GM18499 (cell line): ENCODE measurements at regions not wholly inside any gene's neighbourhood (a gene's known extent, or its start where the extent isn't known, plus 50 kb on each side); places are given as distances from the start of the nearest gene placed in this dataset.
"Not testable (repeated sequence)": the region's sequence is repeated elsewhere in the genome, so short reads cannot be mapped to it uniquely, and the experiment has no call there.

ENCODE experiments used
- ATAC-seq: cut with Tn5 transposase; IDR thresholded peaks from one replicate; pipeline ENCODE4 v1.9.1; 2021; ENCODE audit warnings: moderate number of reproducible peaks; ENCODE audit not compliant: insufficient read depth, unreplicated experiment

DNA sequence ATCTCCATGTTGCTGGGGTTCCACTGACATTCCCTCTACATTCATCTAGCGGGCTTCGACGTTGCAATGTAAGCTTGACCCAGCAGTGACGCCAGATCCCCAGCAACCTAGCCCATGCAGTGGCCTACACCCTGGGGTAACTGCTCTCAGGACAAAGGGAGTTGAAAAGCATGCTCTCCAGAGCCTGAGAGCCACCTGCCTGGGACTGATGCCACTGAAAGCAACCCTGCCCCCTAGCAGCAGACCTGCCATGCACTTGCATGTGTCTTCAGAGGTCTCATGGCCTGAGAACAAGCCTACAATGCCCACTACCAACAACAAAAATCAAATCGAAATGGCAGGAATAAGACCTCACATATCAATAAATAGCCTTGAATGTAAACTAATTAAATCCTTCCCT is 330.3 kb downstream of the TRIM36 start:
- no peak for ATAC-seq

DNA sequence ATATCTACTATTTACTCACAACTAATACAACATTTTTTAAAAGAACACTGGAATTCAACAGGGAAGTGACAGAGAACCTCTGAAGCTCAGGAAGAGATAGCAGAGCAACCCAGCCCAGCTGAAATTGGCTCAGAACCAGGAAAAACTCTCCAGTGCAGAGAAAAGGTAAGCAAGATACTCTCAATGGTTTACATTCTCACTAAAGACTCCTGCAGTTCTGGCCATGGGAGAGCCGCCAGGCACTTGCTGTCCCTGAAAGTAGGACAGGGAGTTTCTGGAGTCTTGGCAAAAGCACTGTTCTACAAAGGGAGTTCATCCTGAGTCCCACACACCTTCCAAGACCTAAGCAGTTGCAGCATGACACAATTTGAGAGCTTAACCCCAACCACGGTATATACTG is 330.8 kb downstream of the TRIM36 start:
- no peak for ATAC-seq

DNA sequence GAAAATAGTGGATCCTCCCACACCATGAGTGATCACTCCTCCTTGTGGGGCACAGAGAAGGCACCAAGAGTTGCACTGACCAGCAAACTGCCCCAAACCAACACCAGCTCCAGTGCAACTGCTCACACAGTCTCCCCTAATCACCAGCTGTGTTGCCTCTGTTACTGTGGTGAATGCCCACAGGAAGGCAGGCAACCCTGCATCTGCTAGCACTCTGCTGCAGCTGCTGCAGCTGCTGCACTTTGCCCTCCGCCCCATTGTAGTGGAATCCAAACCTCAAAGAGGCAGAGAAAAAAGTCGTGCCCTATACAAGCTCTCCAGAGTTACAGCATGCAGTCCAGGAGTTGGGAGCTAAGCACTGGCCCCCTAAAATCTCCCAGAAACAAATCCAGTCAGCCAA is 339.6 kb downstream of the TRIM36 start:
- ATAC-seq = no peak

DNA sequence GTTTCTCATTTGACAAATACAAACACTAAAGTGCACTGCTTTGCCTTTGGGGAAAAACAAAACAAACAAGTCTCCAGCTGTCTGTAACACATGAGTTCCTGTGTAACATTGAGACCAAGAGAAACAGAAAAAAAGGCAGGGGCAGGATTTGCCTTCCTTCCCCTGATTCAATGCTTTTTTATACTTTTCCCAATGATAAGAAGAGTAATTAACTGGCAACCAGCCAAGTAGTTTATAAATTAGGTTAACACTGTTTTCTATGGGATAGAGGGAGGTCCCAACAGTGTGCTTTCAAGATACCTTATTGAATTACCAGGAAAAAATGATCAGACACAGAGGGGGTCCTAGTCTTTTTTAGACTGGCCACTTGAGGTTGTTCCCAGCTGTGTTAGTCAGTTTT is 346.8 kb downstream of the TRIM36 start:
- ATAC-seq = no peak

- ATAC-seq = no peak
Observed at GRCh38 chr5:114822436-114822835, 347.3 kb downstream of the TRIM36 start.

DNA sequence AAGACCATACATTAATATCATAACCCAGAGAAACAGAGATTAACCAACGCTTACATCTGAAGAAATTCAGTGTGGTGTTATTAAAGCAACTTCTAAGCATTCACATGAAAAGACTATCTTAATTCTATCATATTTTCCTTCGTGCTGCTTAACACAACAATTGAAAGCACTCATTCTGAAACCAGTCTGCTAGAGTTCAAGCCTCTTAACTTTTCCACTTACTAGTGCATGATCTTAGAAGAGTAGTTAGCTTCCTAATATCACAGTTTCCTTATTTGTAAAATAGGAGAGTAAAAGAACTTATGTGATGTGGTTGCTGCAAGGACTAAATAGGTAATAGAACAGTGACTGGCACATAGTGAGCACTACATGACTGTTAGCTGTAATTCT is 379.3 kb downstream of the TRIM36 start:
- no peak for ATAC-seq

GRCh38 chr5:114789773-114790402 is 379.8 kb downstream of the TRIM36 start:
- ATAC-seq = peak; percentile 58

DNA sequence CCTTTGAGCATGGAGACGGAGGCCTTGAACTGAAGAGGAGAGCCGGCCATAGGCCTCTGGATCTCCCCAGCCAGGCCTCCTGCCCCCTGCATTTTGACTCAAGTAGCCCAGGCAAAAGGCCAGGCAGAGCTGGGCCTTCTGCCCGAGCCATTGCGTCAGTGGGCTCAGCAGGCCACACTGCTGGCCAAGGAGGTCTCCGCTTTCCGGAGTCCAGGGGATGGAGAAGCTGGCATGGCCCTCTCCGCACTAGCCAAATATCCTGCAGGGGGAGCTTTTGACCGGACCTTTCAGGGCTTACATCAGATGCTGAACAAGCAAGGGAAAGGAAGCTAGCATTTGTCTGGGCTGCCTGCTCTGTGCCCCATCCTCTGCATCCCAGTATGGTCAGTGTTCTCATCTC is 386.8 kb downstream of the TRIM36 start:
- no peak for ATAC-seq

DNA sequence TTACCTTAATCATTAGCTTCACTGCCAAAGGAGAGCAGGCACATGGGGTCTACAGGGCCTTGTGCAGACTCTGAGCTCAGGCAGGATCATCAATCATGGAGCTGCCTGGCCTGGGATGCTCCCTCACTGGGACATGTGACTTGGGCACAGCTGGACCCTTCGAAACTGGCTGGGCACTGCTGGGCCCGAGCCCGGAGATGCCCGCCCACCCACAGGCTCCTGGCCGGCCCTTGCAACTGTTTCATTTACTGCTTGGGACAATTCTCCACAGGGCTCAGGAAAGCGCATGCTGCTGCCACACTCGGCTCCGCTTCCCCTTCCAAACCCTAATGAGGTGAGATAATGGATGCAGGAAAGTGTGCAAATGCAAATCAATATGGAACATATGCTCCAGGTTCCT is 387.5 kb downstream of the TRIM36 start:
- no peak for ATAC-seq

- ATAC-seq = no peak
Observed at GRCh38 chr5:114780290-114780689, 389.4 kb downstream of the TRIM36 start.

GRCh38 chr5:114744406-114744805 is 382.5 kb downstream of the KCNN2 start:
- ATAC-seq = no peak

GRCh38 chr5:114734238-114734637 is 372.4 kb downstream of the KCNN2 start:
- no peak for ATAC-seq

DNA sequence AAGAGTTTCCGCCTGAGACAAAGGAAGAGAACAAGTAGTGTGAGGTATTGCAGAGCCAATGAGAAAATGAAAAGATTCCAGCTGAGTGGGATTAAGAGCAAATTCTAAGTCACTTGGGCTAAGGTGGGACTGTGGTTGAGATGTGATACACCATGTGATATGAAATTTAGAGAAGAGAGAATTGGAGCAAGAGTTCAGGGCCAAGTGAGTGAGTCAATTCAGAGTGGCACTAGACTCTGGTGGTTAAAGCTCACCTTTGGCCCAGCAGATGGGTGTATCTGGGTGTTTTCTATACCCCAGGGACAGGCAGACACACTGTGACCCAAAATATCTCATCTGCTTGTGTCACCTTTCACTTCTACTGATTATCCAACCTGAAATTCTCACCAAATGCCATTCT is 368.1 kb downstream of the KCNN2 start:
- no peak for ATAC-seq

DNA sequence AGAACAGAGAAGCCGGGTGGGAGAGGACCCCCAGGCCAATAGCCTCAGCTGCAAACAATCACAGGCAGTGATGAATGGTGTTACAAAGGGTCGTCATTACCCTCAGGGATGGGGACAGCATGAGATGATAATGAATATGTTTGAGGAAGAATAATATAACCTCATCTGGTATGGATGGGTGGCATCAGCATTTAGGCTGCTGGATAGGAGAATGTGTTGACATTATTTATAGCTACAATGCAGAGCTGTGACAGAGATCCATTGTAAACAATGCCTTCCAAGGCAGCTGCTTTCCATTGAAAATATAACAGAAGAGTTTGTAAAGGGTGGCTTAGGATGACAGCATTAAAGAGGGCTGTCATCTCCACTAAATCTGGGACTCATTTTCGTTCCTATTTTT is 365.5 kb downstream of the KCNN2 start:
- no peak for ATAC-seq

- ATAC-seq = no peak
Observed at GRCh38 chr5:114726131-114726530, 364.3 kb downstream of the KCNN2 start.

DNA sequence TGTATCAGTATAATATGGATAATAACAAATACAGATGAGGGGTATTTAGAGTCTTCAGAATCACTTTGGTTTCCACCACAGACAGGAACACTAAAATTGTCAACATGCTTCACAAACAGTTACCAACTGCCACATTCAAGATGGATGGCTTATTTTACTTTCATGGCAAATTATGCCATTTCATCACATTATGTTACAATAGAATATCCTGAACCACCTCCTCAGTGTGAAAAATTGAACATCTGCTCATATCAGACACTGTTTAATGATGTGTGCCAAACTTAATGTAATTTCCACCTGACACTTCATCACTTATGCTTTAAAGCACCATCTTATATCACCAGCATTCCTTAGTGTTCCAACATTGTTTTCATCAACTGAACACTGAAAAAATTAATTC is 357.4 kb downstream of the KCNN2 start:
- ATAC-seq = no peak

GRCh38 chr5:114716955-114717354 is 355.1 kb downstream of the KCNN2 start:
- no peak for ATAC-seq

DNA sequence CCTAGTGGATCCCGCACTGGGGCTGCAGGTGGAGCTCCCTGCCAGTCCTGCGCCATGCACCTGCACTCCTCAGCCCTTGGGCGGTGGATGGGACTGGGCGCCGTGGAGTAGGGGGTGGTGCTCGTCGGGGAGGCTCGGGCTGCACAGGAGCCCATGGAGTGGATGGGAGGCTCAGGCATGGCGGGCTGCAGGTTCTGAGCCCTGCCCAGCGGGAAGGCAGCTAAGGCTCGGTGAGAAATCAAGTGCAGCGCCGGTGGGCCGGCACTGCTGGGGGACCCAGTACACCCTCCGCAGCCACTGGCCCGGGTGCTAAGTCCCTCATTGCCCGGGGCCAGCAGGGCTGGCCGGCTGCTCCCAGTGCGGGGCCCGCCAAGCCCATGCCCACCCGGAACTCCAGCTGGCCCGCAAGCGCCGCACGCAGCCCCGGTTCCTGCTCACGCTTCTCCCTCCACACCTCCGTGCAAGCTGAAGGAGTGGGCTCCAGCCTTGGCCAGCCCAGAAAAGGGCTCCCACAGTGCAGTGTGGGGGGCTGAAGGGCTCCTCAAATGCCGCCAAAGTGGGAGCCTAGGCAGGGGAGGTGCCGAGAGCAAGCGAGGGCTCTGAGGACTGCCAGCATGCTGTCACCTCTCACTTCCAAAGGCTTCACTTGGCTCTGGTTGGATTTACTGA is 342.5 kb downstream of the KCNN2 start:
- not testable (repeated sequence) for ATAC-seq

DNA sequence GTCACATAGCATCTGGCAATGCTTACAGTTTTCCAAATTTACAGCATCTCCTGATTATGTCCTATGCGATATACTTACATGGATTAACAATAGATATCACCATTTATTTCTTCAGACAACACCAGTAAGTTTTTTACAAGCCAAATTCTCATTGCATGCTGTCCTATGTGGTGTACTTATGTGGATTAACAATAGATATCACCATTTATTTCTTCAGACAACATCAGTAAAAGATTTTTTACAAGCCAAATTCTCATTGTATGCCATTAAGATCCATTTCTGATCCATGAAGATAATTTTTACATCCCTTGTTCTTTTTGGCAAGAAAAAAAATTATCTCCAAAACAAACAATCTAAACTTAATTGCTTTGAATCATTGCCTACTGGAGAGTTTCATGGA is 340.9 kb downstream of the KCNN2 start:
- ATAC-seq = no peak

DNA sequence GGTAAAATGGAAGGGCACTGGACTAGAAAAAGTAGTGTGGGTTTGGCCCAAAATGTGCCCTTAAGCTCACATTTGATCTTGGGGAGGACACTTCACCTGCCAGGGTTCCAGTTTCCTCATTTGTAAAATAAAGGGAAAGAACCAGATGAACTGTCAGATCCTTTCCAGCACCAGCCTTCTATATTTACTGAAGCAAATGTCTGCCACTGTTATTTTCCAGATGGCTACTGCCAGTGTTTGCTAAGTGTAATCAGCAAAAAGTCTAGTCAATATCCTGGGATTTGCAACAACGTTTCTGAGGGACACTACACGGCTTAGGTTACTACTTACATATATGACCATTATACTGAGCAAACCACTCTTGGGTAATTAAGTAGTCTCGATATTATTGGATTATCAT is 340.3 kb downstream of the KCNN2 start:
- ATAC-seq = no peak

DNA sequence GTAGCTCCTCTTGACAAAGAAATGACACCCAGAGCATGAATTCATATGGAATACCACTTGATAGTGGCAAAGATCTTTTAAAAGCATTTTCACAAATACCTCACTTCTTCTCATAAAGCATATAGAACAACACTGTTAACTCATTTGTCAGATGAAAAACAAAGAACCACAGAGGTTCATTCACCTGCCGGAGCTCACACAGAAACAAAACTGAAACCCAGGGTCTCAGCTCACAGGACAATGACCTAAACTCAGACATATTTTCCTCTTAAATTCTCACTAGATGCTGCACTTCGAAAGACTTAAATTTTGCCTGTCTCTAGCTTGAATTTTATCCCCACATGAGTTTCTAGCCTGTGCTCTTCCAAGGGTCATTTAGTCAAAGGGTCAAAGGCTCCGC is 339.0 kb downstream of the KCNN2 start:
- ATAC-seq = no peak

DNA sequence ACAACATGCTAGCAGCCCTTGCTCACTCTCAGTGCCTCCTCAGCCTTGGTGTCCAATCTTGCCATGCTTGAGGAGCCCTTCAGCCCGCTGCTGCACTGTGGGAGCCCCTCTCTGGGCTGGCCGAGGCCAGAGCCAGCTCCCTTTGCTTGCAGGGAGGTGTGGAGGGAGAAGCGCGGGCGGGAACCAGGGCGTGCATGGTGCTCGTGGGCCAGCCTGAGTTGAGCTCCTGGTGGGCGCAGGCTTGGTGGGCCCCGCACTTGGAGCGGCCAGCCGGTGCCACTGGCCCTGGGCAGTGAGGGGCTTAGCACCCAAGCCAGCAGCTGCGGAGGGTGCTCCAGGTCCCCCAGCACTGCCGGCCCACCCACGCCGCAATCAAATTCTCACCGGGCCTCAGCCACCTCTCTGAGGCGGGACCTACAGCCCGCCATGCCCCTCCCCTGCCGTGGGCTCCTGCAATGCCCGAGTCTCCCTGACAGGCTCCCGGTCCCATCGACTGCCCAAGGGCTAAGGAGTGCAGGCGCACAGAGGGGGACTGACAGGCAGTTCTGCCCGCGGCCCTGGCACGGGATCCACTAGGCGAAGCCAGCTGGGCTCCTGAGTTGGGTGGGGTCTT is 333.5 kb downstream of the KCNN2 start:
- ATAC-seq = no peak
